Panc1 (cell line): ENCODE measurements at regions not wholly inside any gene's neighbourhood (a gene's known extent, or its start where the extent isn't known, plus 50 kb on each side); places are given as distances from the start of the nearest gene placed in this dataset.

ENCODE experiments used
- CTCF ChIP-seq: fragments of 450-650 bp; IDR thresholded peaks from 2 replicates; pipeline ENCODE4 v1.5.1; 2017; ENCODE audit warnings: mild to moderate bottlenecking
- POLR2AphosphoS5 ChIP-seq: IDR thresholded peaks from 2 replicates; pipeline ENCODE4 v1.6.1; 2012; ENCODE audit warnings: mild to moderate bottlenecking, low read depth, low read length, moderate library complexity
- REST ChIP-seq, 2 experiments: IDR thresholded peaks; 2 replicates each; pipeline ENCODE4 v1.6.1; 2011 to 2012; ENCODE audit warnings: low read depth in 2 of 2, control low read depth in 1 of 2, low read length in 1 of 2, mild to moderate bottlenecking in 1 of 2, moderate library complexity in 1 of 2; ENCODE audit not compliant: insufficient read depth in 1 of 2
- SIN3A ChIP-seq: IDR thresholded peaks from 2 replicates; pipeline ENCODE4 v1.6.1; 2012; ENCODE audit warnings: low read depth, mild to moderate bottlenecking, low read length, moderate library complexity, borderline replicate concordance; ENCODE audit not compliant: insufficient read depth
- TCF7L2 ChIP-seq: IDR thresholded peaks from 2 replicates; pipeline ENCODE4 v1.6.1; 2011; ENCODE audit warnings: mild to moderate bottlenecking, low read depth, low read length, inconsistent platforms

DNA sequence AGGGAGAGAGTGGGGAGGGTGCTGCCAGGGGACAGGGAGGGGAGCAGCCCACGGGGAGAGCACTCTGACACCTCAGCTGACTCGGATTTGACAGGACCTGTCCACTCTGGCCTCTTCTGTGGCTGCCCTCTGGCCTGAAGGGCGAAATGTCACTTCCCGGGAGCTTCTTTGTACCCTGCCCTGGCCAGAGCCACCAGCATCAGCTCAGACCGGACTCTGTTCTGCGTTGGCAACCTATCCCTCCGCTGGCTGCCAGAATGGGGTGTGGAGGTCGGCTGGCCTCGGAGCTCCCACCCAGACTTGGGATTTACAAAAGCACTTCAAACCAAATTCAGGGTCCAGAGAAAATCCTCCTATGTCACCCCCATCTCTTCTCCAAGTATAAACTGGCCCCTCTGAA is 336.7 kb upstream of the FRG2C start:
- TF ChIP-seq CTCF, result no peak
- TF ChIP-seq POLR2AphosphoS5, result no peak
- no peak for TF ChIP-seq REST (IDR thresholded peaks at IDR 0.05; ENCODE audit: insufficient read depth in 1 of 2, low read depth in 2 of 2, low read length in 1 of 2)
- no peak for TF ChIP-seq TCF7L2
- TF ChIP-seq SIN3A, result no peak
